ENCODE measurements at regions not wholly inside any gene's neighbourhood (a gene's known extent, or its start where the extent isn't known, plus 50 kb on each side); places are given as distances from the start of the nearest gene placed in this dataset.

GRCh38 chr4:103787057-103787456 lies 67.3 kb upstream of the TACR3 start:
- Histone ChIP-seq H3K4me1 (replicated peaks in 1 of 2; ENCODE audit: control insufficient read depth in 2 of 2, insufficient read depth in 2 of 2, low read length in 2 of 2) (no peaks in the 10 kb centered on the region), H3K9ac (ENCODE audit: insufficient read depth in 1 of 2, low read depth in 2 of 2, low read length in 2 of 2) (no peak overlapping the region), H3K27ac (ENCODE audit: extremely low read depth, low read depth, low read length) (no peak overlapping the region), H3K4me2 (ENCODE audit: insufficient read depth, low read length) (no peak overlapping the region), H3K9me1 (ENCODE audit: control insufficient read depth, insufficient read depth, low read length) (no peaks in the 10 kb centered on the region), H3K27me3 (ENCODE audit: control insufficient read depth in 2 of 2, insufficient read depth in 2 of 2, low read length in 2 of 2) (no peaks in the 10 kb centered on the region), H3K9me3 (replicated peaks; ENCODE audit: control insufficient read depth, insufficient read depth, low read depth, low read length) (no peaks in the 10 kb centered on the region), H3K4me3 (no peak overlapping the region), H3K79me2 (ENCODE audit: control insufficient read depth, insufficient read depth, low read length) (no peaks in the 10 kb centered on the region), H2AFZ (ENCODE audit: low read depth, low read length) (no peak overlapping the region), H4K20me1 (replicated peaks; ENCODE audit: control insufficient read depth, insufficient read depth, low read length) (no peaks in the 10 kb centered on the region), H3K36me3 (ENCODE audit: control insufficient read depth, insufficient read depth, low read length) (no peaks in the 10 kb centered on the region)
- intact Hi-C loops (cut with micrococcal nuclease) (loop anchor here (2.0 to 5.0 kb wide), 2 partner anchors 580 to 680 kb away; no protein-coding TSS in a partner anchor), in situ Hi-C loops (cut with MboI) (loop anchor here (25.0 kb wide), 1 partner anchor 575 kb away; no protein-coding TSS in a partner anchor)
- ChIA-PET CTCF (ENCODE audit: low intra/inter-chr PET ratio) (no interaction called here), POLR2A (no interaction called here)
- ATAC-seq (no peak), DNase-seq (ENCODE audit: extremely low read depth in 1 of 4, low spot score in 3 of 4) (no peak), FAIRE-seq (no peak)
- TF ChIP-seq TBP (optimal IDR thresholded peaks at IDR 0.05; ENCODE audit: low read depth, low read length), result no peak
- TF ChIP-seq HMBOX1 (IDR thresholded peaks at IDR 0.05), result no peak
- TF ChIP-seq ZFP1 (CRISPR knock-in tag; IDR thresholded peaks at IDR 0.05), result no peak
- TF ChIP-seq EWSR1 (IDR thresholded peaks at IDR 0.05; ENCODE audit: borderline replicate concordance, low read depth, partially characterized antibody), result no peak
- TF ChIP-seq TCF7 (IDR thresholded peaks at IDR 0.05; ENCODE audit: borderline replicate concordance), result no peak
- TF ChIP-seq RFX1 (IDR thresholded peaks at IDR 0.05), result no peak
- no peak for TF ChIP-seq TBL1XR1 (IDR thresholded peaks at IDR 0.05; ENCODE audit: low read length in 2 of 2)
- no peak for TF ChIP-seq ZFP30 (CRISPR knock-in tag; IDR thresholded peaks at IDR 0.05; ENCODE audit: borderline replicate concordance)
- TF ChIP-seq ARID1B (IDR thresholded peaks at IDR 0.05), result no peak
- no peak for TF ChIP-seq ZNF511 (CRISPR knock-in tag; IDR thresholded peaks at IDR 0.05)
- TF ChIP-seq MAFG (tag; conservative IDR thresholded peaks at IDR 0.05), result no peak
- TF ChIP-seq RBM34 (IDR thresholded peaks at IDR 0.05; ENCODE audit: borderline replicate concordance, insufficient read depth, low read length), result no peak
- TF ChIP-seq ZNF551 (CRISPR knock-in tag; IDR thresholded peaks at IDR 0.05), result no peak
- BruUV-seq (replicated peaks), result no TSS peak
- 2% methylated on average over 4 of the region's 4 CpGs for WGBS (ENCODE audit: insufficient coverage, low coverage, missing lambda C conversion rate)
